Stimulated activated CD8-positive, alpha-beta memory T cell treated with anti-CD3 and anti-CD28 coated beads, Interleukin-7, amount 100 ng/mL, for 24 hours (primary cell): ENCODE measurements at regions not wholly inside any gene's neighbourhood (a gene's known extent, or its start where the extent isn't known, plus 50 kb on each side); places are given as distances from the start of the nearest gene placed in this dataset.
"Not testable (repeated sequence)": the region's sequence is repeated elsewhere in the genome, so short reads cannot be mapped to it uniquely, and the experiment has no call there.

Experiments
- DNase-seq: peaks from one replicate; pipeline ENCODE4 v3.0.0-alpha.2; 2020; ENCODE audit warnings: low read depth

- no peak for DNase-seq
Measured at GRCh38 chr12:75665216-75665615, 153.8 kb upstream of the KRR1 start.

- no peak for DNase-seq
Measured at GRCh38 chr12:75662511-75663159, 151.2 kb upstream of the KRR1 start.

- no peak for DNase-seq
Measured at GRCh38 chr12:75661908-75662307, 150.5 kb upstream of the KRR1 start.

- DNase-seq: no peak
Measured at GRCh38 chr12:75660805-75661404, 149.5 kb upstream of the KRR1 start.

- no peak for DNase-seq
Measured at GRCh38 chr12:75660107-75660530, 148.7 kb upstream of the KRR1 start.

GRCh38 chr12:75658901-75659823, 147.8 kb upstream of the KRR1 start:
- DNase-seq: no peak

- DNase-seq: no peak
Measured at GRCh38 chr12:75658286-75658685, 146.9 kb upstream of the KRR1 start.

GRCh38 chr12:75657831-75658230, 146.4 kb upstream of the KRR1 start:
- no peak for DNase-seq

- not testable (repeated sequence) for DNase-seq
Measured at GRCh38 chr12:75657354-75657753, 145.9 kb upstream of the KRR1 start.

- DNase-seq: no peak
Measured at GRCh38 chr12:75656648-75657047, 145.2 kb upstream of the KRR1 start.

GRCh38 chr12:75656210-75656609, 144.8 kb upstream of the KRR1 start:
- no peak for DNase-seq

GRCh38 chr12:75655315-75655806, 144.0 kb upstream of the KRR1 start:
- DNase-seq: no peak

GRCh38 chr12:75651342-75651695, 139.9 kb upstream of the KRR1 start:
- DNase-seq: no peak

- no peak for DNase-seq
Measured at GRCh38 chr12:75650595-75651341, 139.4 kb upstream of the KRR1 start.

- DNase-seq: no peak
Measured at GRCh38 chr12:75650100-75650499, 138.7 kb upstream of the KRR1 start.

GRCh38 chr12:75648856-75649255, 137.4 kb upstream of the KRR1 start:
- DNase-seq: no peak

GRCh38 chr12:75646329-75647210, 135.2 kb upstream of the KRR1 start:
- no peak for DNase-seq

- DNase-seq: no peak
Measured at GRCh38 chr12:75644472-75645072, 133.2 kb upstream of the KRR1 start.

- DNase-seq: not testable (repeated sequence)
Measured at GRCh38 chr12:75643119-75643518, 131.7 kb upstream of the KRR1 start.

- no peak for DNase-seq
Measured at GRCh38 chr12:75642226-75642625, 130.8 kb upstream of the KRR1 start.
